Stomach (tissue), 4 donors: ENCODE measurements at regions not wholly inside any gene's neighbourhood (a gene's known extent, or its start where the extent isn't known, plus 50 kb on each side); places are given as distances from the start of the nearest gene placed in this dataset.

Experiments used
- EP300 ChIP-seq: sonication (generic); formaldehyde crosslinking; IDR thresholded peaks from one replicate; pipeline ENCODE4 v1.6.1; 2017; ENCODE audit warnings: antibody characterized with exemption
- POLR2A ChIP-seq, 4 donors: fragments of 450-650 bp; IDR thresholded peaks; one replicate each; pipeline ENCODE4 v1.6.1; 2016; ENCODE audit warnings: antibody characterized with exemption in 4 of 4, control low read depth in 2 of 4, mild to moderate bottlenecking in 1 of 4, moderate library complexity in 1 of 4
- POLR2AphosphoS5 ChIP-seq, 3 donors: sonication (generic); formaldehyde crosslinking; IDR thresholded peaks; one replicate each; pipeline ENCODE4 v1.6.1; 2016; ENCODE audit warnings: antibody characterized with exemption in 3 of 3
- TF ChIP-seq, protein P1 (sequence below), 7 experiments: fragments of 450-650 bp in 4 of 7; fragments of 200-600 bp in 3 of 7; sonication (generic) in 3 of 7; IDR thresholded peaks; one replicate each; pipeline ENCODE4 v1.5.1; 2016 to 2019; ENCODE audit warnings: antibody characterized with exemption in 7 of 7, control low read depth in 2 of 7, mild to moderate bottlenecking in 1 of 7

DNA sequence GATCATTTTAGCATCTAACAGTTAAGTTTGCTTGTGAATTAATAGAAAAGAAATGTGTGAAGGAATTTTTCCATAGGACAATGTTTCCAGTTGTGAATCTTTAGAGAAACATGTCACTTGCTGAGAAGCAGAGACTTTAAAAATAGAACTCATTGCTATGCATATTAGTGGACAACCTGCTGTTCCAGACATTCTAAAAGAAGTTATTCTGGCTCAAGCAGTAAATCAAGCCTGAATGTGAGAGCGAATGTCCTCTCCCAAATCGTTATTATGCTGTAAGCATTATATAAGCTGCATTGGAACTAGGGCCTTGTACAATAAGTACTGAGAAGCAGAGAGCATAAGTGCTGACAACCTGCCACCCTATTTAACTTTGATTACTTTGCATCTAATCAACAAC is 990.9 kb downstream of the PLOD2 start:
- TF ChIP-seq POLR2AphosphoS5 (IDR thresholded peaks at IDR 0.05) (no peak), POLR2A (IDR thresholded peaks at IDR 0.05) (no peak), EP300 (no peak)
- TF ChIP-seq, protein P1, sequence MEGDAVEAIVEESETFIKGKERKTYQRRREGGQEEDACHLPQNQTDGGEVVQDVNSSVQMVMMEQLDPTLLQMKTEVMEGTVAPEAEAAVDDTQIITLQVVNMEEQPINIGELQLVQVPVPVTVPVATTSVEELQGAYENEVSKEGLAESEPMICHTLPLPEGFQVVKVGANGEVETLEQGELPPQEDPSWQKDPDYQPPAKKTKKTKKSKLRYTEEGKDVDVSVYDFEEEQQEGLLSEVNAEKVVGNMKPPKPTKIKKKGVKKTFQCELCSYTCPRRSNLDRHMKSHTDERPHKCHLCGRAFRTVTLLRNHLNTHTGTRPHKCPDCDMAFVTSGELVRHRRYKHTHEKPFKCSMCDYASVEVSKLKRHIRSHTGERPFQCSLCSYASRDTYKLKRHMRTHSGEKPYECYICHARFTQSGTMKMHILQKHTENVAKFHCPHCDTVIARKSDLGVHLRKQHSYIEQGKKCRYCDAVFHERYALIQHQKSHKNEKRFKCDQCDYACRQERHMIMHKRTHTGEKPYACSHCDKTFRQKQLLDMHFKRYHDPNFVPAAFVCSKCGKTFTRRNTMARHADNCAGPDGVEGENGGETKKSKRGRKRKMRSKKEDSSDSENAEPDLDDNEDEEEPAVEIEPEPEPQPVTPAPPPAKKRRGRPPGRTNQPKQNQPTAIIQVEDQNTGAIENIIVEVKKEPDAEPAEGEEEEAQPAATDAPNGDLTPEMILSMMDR (IDR thresholded peaks at IDR 0.05): no peak
